BJ (cell line): ENCODE measurements at regions not wholly inside any gene's neighbourhood (a gene's known extent, or its start where the extent isn't known, plus 50 kb on each side); places are given as distances from the start of the nearest gene placed in this dataset.

Experiments
- CTCF ChIA-PET: fragments of 350-600 bp; formaldehyde crosslinking; extraction: SDS; loops from one replicate; lab custom pipeline; 2021; ENCODE audit warnings: antibody characterized with exemption, inconsistent platforms; lab: Yijun Ruan, JAX
- POLR2A ChIA-PET: fragments of 300-600 bp; sonication (Branson Sonifier 250); formaldehyde crosslinking; extraction: SDS; loops from one replicate; lab custom pipeline; 2021; ENCODE audit warnings: antibody characterized with exemption; lab: Charles Lee
- DNase-seq: peaks from one replicate; pipeline ENCODE4 v3.0.0-alpha.2; 2011; ENCODE audit warnings: low read depth
- H3K27me3 ChIP-seq: 2 replicates; pipeline ENCODE4 v1.6.0; 2011; ENCODE audit warnings: low read length; ENCODE audit not compliant: control insufficient read depth, insufficient read depth
- H3K36me3 ChIP-seq: 2 replicates; pipeline ENCODE4 v1.5.1; 2011; ENCODE audit warnings: low read length; ENCODE audit not compliant: control insufficient read depth, insufficient read depth
- H3K4me3 ChIP-seq: 2 replicates; pipeline ENCODE4 v1.5.1; 2011; ENCODE audit warnings: low read depth, mild to moderate bottlenecking, control low read depth, low read length
- CTCF ChIP-seq: IDR thresholded peaks from 2 replicates; pipeline ENCODE4 v1.5.1; 2011; ENCODE audit warnings: low read depth, mild to moderate bottlenecking, control low read depth, inconsistent platforms, low read length, moderate library complexity; ENCODE audit not compliant: insufficient read depth

GRCh38 chr15:53160092-53160704 lies 370.1 kb upstream of the ONECUT1 start:
- CTCF ChIA-PET = no interaction called here
- no peak for DNase-seq
- no peak for TF ChIP-seq CTCF
- POLR2A ChIA-PET = no interaction called here
- no peaks in the 10 kb centered on the region for H3K27me3 ChIP-seq
- H3K36me3 ChIP-seq = no peaks in the 10 kb centered on the region
- H3K4me3 ChIP-seq = no peak overlapping the region

GRCh38 chr15:53159458-53159857 lies 369.3 kb upstream of the ONECUT1 start:
- Histone ChIP-seq H3K36me3 (no peaks in the 10 kb centered on the region), H3K4me3 (no peak overlapping the region), H3K27me3 (no peaks in the 10 kb centered on the region)
- ChIA-PET CTCF (no interaction called here), POLR2A (no interaction called here)
- no peak for DNase-seq
- no peak for TF ChIP-seq CTCF

- ChIA-PET POLR2A (no interaction called here), CTCF (no interaction called here)
- Histone ChIP-seq H3K4me3 (no peak overlapping the region), H3K27me3 (no peaks in the 10 kb centered on the region), H3K36me3 (no peaks in the 10 kb centered on the region)
- no peak for DNase-seq
- no peak for TF ChIP-seq CTCF
Observed at GRCh38 chr15:53158995-53159394, 368.9 kb upstream of the ONECUT1 start.

GRCh38 chr15:53133255-53133850 lies 343.2 kb upstream of the ONECUT1 start:
- CTCF ChIA-PET = no interaction called here
- POLR2A ChIA-PET = no interaction called here
- no peaks in the 10 kb centered on the region for H3K36me3 ChIP-seq
- DNase-seq = no peak
- no peaks in the 10 kb centered on the region for H3K27me3 ChIP-seq
- no peak for TF ChIP-seq CTCF
- H3K4me3 ChIP-seq = no peak overlapping the region

- no peak for TF ChIP-seq CTCF
- CTCF ChIA-PET = no interaction called here
- Histone ChIP-seq H3K27me3 (no peaks in the 10 kb centered on the region), H3K4me3 (no peak overlapping the region), H3K36me3 (no peaks in the 10 kb centered on the region)
- POLR2A ChIA-PET = no interaction called here
- DNase-seq = no peak
Observed at GRCh38 chr15:53130943-53131342, 340.8 kb upstream of the ONECUT1 start.
